NB4 (cell line): ENCODE measurements at regions not wholly inside any gene's neighbourhood (a gene's known extent, or its start where the extent isn't known, plus 50 kb on each side); places are given as distances from the start of the nearest gene placed in this dataset.

Source experiments
- CTCF ChIP-seq: IDR thresholded peaks from one replicate; pipeline ENCODE4 v1.5.1; 2012; ENCODE audit warnings: low read depth, low read length
- MAX ChIP-seq: IDR thresholded peaks from 2 replicates; pipeline ENCODE4 v1.6.1; 2011; ENCODE audit warnings: low read depth, low read length
- MYC ChIP-seq: IDR thresholded peaks from 2 replicates; pipeline ENCODE4 v1.6.1; 2011; ENCODE audit warnings: low read depth, low read length
- POLR2A ChIP-seq: IDR thresholded peaks from 2 replicates; pipeline ENCODE4 v1.6.1; 2011; ENCODE audit warnings: mild to moderate bottlenecking; ENCODE audit not compliant: insufficient read length; ENCODE audit errors: extremely low read depth

- no peak for TF ChIP-seq CTCF
- TF ChIP-seq POLR2A = no peak
- no peak for TF ChIP-seq MYC
- no peak for TF ChIP-seq MAX
Measured at GRCh38 chr13:54606944-54607343, 1578.3 kb downstream of the OLFM4 start.
